SK-N-SH treated with all-trans-retinoic acid at 6 μM for 48 hours (cell line): ENCODE measurements at regions not wholly inside any gene's neighbourhood (a gene's known extent, or its start where the extent isn't known, plus 50 kb on each side); places are given as distances from the start of the nearest gene placed in this dataset.

Source experiments
- ARNTL ChIP-seq: fragments of 450-650 bp; formaldehyde crosslinking; IDR thresholded peaks from 2 replicates; pipeline ENCODE4 v1.5.0; 2020; ENCODE audit warnings: low read depth, mild to moderate bottlenecking, moderate library complexity, borderline replicate concordance
- ISL1 ChIP-seq: fragments of 250-450 bp; sonication (Bioruptor Pico); IDR thresholded peaks from 2 replicates; pipeline ENCODE4 v2.1.2; 2022; ENCODE audit warnings: mild to moderate bottlenecking, moderate library complexity
- RARB ChIP-seq: fragments of 250-450 bp; sonication (Bioruptor Pico); IDR thresholded peaks from 2 replicates; pipeline ENCODE4 v1.8.0; 2021; ENCODE audit warnings: mild to moderate bottlenecking, moderate library complexity
- ZC3H10 ChIP-seq: fragments of 250-450 bp; sonication (Bioruptor Pico); IDR thresholded peaks from 2 replicates; pipeline ENCODE4 v1.5.1; 2021; ENCODE audit warnings: mild to moderate bottlenecking, moderate library complexity
- ZFP3 ChIP-seq: fragments of 250-450 bp; sonication (Bioruptor Pico); IDR thresholded peaks from 2 replicates; pipeline ENCODE4 v1.5.0; 2020; ENCODE audit warnings: mild to moderate bottlenecking, moderate library complexity
- ZFP30 ChIP-seq: fragments of 450-650 bp; formaldehyde crosslinking; IDR thresholded peaks from 2 replicates; pipeline ENCODE4 v1.5.0; 2022; ENCODE audit warnings: mild to moderate bottlenecking, moderate library complexity
- ZNF70 ChIP-seq: fragments of 450-650 bp; formaldehyde crosslinking; IDR thresholded peaks from 2 replicates; pipeline ENCODE4 v1.5.0; 2020; ENCODE audit warnings: mild to moderate bottlenecking, moderate library complexity
- ZNF8 ChIP-seq: fragments of 450-650 bp; formaldehyde crosslinking; IDR thresholded peaks from 2 replicates; pipeline ENCODE4 v1.5.0; 2020; ENCODE audit warnings: mild to moderate bottlenecking, moderate library complexity
- TF ChIP-seq, protein P1 (sequence below): fragments of 250-450 bp; sonication (Bioruptor Pico); IDR thresholded peaks from 2 replicates; pipeline ENCODE4 v1.8.0; 2021; ENCODE audit warnings: low read depth, mild to moderate bottlenecking, moderate library complexity, borderline replicate concordance
- TF ChIP-seq, protein P2 (sequence below): fragments of 250-450 bp; sonication (Bioruptor Pico); IDR thresholded peaks from 2 replicates; pipeline ENCODE4 v1.8.0; 2020; ENCODE audit warnings: mild to moderate bottlenecking, moderate library complexity, borderline replicate concordance

DNA sequence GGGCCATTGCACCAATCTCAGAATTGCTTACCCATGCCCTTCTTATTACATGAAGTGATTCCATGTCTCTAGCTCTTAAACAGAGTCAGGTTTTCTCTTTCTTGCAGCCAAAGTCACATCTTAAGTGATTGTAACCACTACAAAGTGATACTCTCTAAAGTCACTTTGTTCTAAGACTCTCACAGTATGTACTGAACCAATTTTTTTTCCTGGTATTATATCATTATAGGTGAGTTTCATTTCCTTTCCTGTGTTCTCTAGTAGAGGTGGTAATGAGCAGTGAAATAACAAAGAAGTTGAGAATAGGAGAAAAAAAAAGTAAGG lies 66.3 kb upstream of the DARS1 start:
- TF ChIP-seq, protein P1, sequence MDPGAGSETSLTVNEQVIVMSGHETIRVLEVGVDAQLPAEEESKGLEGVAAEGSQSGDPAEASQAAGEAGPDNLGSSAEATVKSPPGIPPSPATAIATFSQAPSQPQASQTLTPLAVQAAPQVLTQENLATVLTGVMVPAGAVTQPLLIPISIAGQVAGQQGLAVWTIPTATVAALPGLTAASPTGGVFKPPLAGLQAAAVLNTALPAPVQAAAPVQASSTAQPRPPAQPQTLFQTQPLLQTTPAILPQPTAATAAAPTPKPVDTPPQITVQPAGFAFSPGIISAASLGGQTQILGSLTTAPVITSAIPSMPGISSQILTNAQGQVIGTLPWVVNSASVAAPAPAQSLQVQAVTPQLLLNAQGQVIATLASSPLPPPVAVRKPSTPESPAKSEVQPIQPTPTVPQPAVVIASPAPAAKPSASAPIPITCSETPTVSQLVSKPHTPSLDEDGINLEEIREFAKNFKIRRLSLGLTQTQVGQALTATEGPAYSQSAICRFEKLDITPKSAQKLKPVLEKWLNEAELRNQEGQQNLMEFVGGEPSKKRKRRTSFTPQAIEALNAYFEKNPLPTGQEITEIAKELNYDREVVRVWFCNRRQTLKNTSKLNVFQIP (CRISPR knock-in tag) = no peak
- TF ChIP-seq ISL1 (no peak), ARNTL (CRISPR knock-in tag) (no peak), ZFP3 (CRISPR knock-in tag) (no peak), ZNF70 (CRISPR knock-in tag) (no peak), ZNF8 (CRISPR knock-in tag) (no peak), RARB (CRISPR knock-in tag) (no peak), ZC3H10 (CRISPR knock-in tag) (no peak), ZFP30 (CRISPR knock-in tag) (no peak)
- TF ChIP-seq, protein P2, sequence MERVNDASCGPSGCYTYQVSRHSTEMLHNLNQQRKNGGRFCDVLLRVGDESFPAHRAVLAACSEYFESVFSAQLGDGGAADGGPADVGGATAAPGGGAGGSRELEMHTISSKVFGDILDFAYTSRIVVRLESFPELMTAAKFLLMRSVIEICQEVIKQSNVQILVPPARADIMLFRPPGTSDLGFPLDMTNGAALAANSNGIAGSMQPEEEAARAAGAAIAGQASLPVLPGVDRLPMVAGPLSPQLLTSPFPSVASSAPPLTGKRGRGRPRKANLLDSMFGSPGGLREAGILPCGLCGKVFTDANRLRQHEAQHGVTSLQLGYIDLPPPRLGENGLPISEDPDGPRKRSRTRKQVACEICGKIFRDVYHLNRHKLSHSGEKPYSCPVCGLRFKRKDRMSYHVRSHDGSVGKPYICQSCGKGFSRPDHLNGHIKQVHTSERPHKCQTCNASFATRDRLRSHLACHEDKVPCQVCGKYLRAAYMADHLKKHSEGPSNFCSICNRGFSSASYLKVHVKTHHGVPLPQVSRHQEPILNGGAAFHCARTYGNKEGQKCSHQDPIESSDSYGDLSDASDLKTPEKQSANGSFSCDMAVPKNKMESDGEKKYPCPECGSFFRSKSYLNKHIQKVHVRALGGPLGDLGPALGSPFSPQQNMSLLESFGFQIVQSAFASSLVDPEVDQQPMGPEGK = no peak
